GM12891 (cell line): ENCODE measurements at regions not wholly inside any gene's neighbourhood (a gene's known extent, or its start where the extent isn't known, plus 50 kb on each side); places are given as distances from the start of the nearest gene placed in this dataset.

ENCODE experiments used
- POLR2A ChIP-seq: IDR thresholded peaks from 2 replicates; pipeline ENCODE4 v1.6.1; 2011; ENCODE audit warnings: low read depth, low read length, control low read depth
- POLR2AphosphoS5 ChIP-seq: IDR thresholded peaks from 2 replicates; pipeline ENCODE4 v1.6.1; 2011; ENCODE audit warnings: low read depth, low read length, control low read depth

DNA sequence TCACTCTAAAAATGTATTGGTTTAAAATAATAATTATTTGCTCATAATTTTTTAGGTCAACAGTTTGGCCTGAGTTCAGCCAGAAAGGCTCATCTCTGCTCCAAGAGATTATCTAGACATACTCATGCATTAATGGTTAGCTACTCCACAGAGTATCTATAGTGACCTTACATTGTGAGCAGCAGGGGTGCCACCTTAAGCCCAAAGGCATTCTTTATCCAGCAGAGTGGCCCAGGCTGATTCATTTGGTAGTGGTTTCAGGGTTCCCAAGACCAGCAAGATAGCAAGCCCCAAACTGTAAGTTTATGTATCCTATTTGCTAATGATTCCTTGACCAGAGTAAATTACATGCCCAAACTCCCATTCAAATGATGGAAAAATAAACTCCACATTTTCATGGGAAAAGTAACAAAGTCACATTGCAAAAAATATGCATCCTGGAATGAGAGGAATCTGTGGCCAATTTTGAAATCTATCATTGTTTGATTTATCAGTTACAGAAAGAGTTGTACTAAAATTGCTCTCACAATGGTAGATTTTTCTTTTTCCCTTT is 182.6 kb upstream of the KCNK2 start:
- TF ChIP-seq POLR2AphosphoS5, result no peak
- no peak for TF ChIP-seq POLR2A
